NOMO-1 treated with DMSO at 0.1 percent for 48 hours (cell line): ENCODE measurements at regions not wholly inside any gene's neighbourhood (a gene's known extent, or its start where the extent isn't known, plus 50 kb on each side); places are given as distances from the start of the nearest gene placed in this dataset.

Experiments used
- DNase-seq: peaks from one replicate; lab custom pipeline; 2025; ENCODE audit not compliant: unreplicated experiment; lab: John Stamatoyannopoulos, UW

- DNase-seq = no peak
These were observed 107.1 kb upstream of the LINGO1 start for GRCh38 chr15:77739591-77740378.

GRCh38 chr15:77738441-77739302 is 106.0 kb upstream of the LINGO1 start:
- no peak for DNase-seq

- no peak for DNase-seq
These were observed 105.3 kb upstream of the LINGO1 start for GRCh38 chr15:77738038-77738370.

- no peak for DNase-seq
These were observed 104.7 kb upstream of the LINGO1 start for GRCh38 chr15:77737238-77738037.

- DNase-seq = no peak
These were observed 101.6 kb upstream of the LINGO1 start for GRCh38 chr15:77734306-77734705.

- no peak for DNase-seq
These were observed 101.0 kb upstream of the LINGO1 start for GRCh38 chr15:77733579-77734300.

- DNase-seq = no peak
These were observed 100.0 kb upstream of the LINGO1 start for GRCh38 chr15:77732514-77733335.

GRCh38 chr15:77731945-77732344 is 99.2 kb upstream of the LINGO1 start:
- DNase-seq = no peak

- DNase-seq = no peak
These were observed 98.4 kb upstream of the LINGO1 start for GRCh38 chr15:77731067-77731466.

- DNase-seq = no peak
These were observed 95.1 kb upstream of the LINGO1 start for GRCh38 chr15:77727635-77728304.

- DNase-seq = no peak
These were observed 92.0 kb upstream of the LINGO1 start for GRCh38 chr15:77724715-77725114.

GRCh38 chr15:77723756-77724155 is 91.0 kb upstream of the LINGO1 start:
- DNase-seq = no peak

- no peak for DNase-seq
These were observed 90.2 kb upstream of the LINGO1 start for GRCh38 chr15:77722759-77723460.

GRCh38 chr15:77721963-77722362 is 89.3 kb upstream of the LINGO1 start:
- DNase-seq = no peak

- DNase-seq = no peak
These were observed 87.9 kb upstream of the LINGO1 start for GRCh38 chr15:77720655-77721054.

- no peak for DNase-seq
These were observed 87.5 kb upstream of the LINGO1 start for GRCh38 chr15:77720173-77720572.

- DNase-seq = no peak
These were observed 86.7 kb upstream of the LINGO1 start for GRCh38 chr15:77719450-77719849.

GRCh38 chr15:77717333-77717990 is 84.8 kb upstream of the LINGO1 start:
- no peak for DNase-seq
